Ovary (tissue), 7 donors: ENCODE measurements at regions not wholly inside any gene's neighbourhood (a gene's known extent, or its start where the extent isn't known, plus 50 kb on each side); places are given as distances from the start of the nearest gene placed in this dataset.

ENCODE experiments used
- DNase-seq, 5 donors: peaks; one replicate each; pipeline ENCODE4 v3.0.0-alpha.2; 2019 to 2020
- H3K27ac ChIP-seq, 2 donors: fragments of 200-600 bp; one replicate each; pipeline versions ENCODE4 v1.5.1 to v1.8.0; 2019 to 2022
- H3K27me3 ChIP-seq: fragments of 200-600 bp; one replicate; pipeline ENCODE4 v1.8.0; 2022
- H3K36me3 ChIP-seq: fragments of 200-600 bp; sonication (generic); one replicate; pipeline ENCODE4 v1.5.1; 2019
- H3K4me1 ChIP-seq: one replicate; pipeline ENCODE4 v1.8.1; 2013; ENCODE audit warnings: mild to moderate bottlenecking, moderate library complexity; ENCODE audit not compliant: insufficient read depth
- H3K4me3 ChIP-seq: fragments of 200-600 bp; sonication (generic); one replicate; pipeline ENCODE4 v1.5.1; 2017
- H3K9me3 ChIP-seq, 2 donors: fragments of 200-600 bp in 1 of 2; sonication (generic) in 1 of 2; one replicate each; pipeline versions ENCODE4 v1.5.1 to v1.8.1; 2013 to 2019; ENCODE audit warnings: mild to moderate bottlenecking in 1 of 2, moderate library complexity in 1 of 2
- EP300 ChIP-seq: sonication (generic); formaldehyde crosslinking; IDR thresholded peaks from one replicate; pipeline ENCODE4 v1.6.1; 2017; ENCODE audit warnings: antibody characterized with exemption
- POLR2A ChIP-seq: fragments of 450-650 bp; IDR thresholded peaks from one replicate; pipeline ENCODE4 v1.6.1; 2017; ENCODE audit warnings: antibody characterized with exemption, mild to moderate bottlenecking, moderate library complexity
- WGBS, 3 donors: extraction: QIAGEN DNeasy Blood & Tissue Kit in 1 of 3; methylation state at CpG; one replicate each; pipeline versions ENCODE4 v1.1.5 to v1.1.7; 2013 to 2017; 5-methylcytosine and 5-hydroxymethylcytosine counted together
- intact Hi-C, 4 donors: fragments of 100-400 bp; cut with DNase I; formaldehyde crosslinking; loops; one replicate each; pipeline versions ENCODE4 v1.11.0 to v1.15.1; 2022 to 2023
- TF ChIP-seq, protein P1 (sequence below), 3 donors: fragments of 450-650 bp in 2 of 3; fragments of 200-600 bp in 1 of 3; IDR thresholded peaks; one replicate each; pipeline versions ENCODE4 v1.5.1 to v1.8.0; 2016 to 2022; ENCODE audit warnings: antibody characterized with exemption in 3 of 3, mild to moderate bottlenecking in 1 of 3
- donor health status: DM: no; HTN: no; CAD: no; lungs with moderate emphysema.
- donor health status: DM: no; HTN: no; CAD: no.
- donor health status: Bipolar disorder and iron deficiency.
- donor health status: DM: no; HTN: no; CAD: no.
- donor health status: DM: yes; HTN: yes; CAD: no.

GRCh38 chr12:40502322-40502721 lies 189.9 kb upstream of the CNTN1 start:
- Histone ChIP-seq H3K4me1 (no peaks in the 10 kb centered on the region), H3K4me3 (no peak overlapping the region), H3K9me3 (no peaks in the 10 kb centered on the region), H3K27ac (no peak overlapping the region), H3K36me3 (no peaks in the 10 kb centered on the region), H3K27me3 (no peaks in the 10 kb centered on the region)
- WGBS, 3 donors: 43 to 61% (median 54%) methylated on average over 3 of the region's 3 CpGs
- no peak for TF ChIP-seq EP300
- TF ChIP-seq POLR2A: no peak
- TF ChIP-seq, protein P1, sequence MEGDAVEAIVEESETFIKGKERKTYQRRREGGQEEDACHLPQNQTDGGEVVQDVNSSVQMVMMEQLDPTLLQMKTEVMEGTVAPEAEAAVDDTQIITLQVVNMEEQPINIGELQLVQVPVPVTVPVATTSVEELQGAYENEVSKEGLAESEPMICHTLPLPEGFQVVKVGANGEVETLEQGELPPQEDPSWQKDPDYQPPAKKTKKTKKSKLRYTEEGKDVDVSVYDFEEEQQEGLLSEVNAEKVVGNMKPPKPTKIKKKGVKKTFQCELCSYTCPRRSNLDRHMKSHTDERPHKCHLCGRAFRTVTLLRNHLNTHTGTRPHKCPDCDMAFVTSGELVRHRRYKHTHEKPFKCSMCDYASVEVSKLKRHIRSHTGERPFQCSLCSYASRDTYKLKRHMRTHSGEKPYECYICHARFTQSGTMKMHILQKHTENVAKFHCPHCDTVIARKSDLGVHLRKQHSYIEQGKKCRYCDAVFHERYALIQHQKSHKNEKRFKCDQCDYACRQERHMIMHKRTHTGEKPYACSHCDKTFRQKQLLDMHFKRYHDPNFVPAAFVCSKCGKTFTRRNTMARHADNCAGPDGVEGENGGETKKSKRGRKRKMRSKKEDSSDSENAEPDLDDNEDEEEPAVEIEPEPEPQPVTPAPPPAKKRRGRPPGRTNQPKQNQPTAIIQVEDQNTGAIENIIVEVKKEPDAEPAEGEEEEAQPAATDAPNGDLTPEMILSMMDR (IDR thresholded peaks at IDR 0.05): no peak
- intact Hi-C loops: no loop called here
- no peak for DNase-seq

DNA sequence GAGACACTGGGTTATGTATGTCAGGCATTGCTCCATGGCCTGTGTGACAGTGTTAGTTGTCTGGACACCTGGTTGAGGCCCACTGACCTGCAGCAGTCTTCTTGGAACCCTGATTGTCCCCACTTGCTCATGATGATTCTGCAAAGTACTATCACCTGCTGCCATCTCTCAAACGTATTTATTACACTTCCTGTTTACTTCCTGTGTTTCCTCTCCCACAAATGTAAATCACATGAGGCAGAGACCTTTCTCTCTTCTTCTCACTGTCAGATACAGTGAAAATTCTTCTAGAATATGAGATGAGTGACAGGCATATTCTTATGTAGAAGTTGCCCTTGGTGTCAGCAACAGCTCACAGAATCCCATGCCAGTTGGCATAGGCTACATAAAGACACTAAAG lies 186.9 kb upstream of the CNTN1 start:
- no peak overlapping the region for H3K4me3 ChIP-seq
- H3K27me3 ChIP-seq: no peaks in the 10 kb centered on the region
- no peak for DNase-seq
- H3K4me1 ChIP-seq: no peaks in the 10 kb centered on the region
- TF ChIP-seq EP300 (no peak), POLR2A (no peak)
- TF ChIP-seq, protein P1 (IDR thresholded peaks at IDR 0.05): no peak
- intact Hi-C loops: no loop called here
- WGBS, 3 donors: 7 to 22% (median 22%) methylated on average over 1 of the region's 1 CpG
- H3K9me3 ChIP-seq: no peaks in the 10 kb centered on the region
- no peak overlapping the region for H3K27ac ChIP-seq
- H3K36me3 ChIP-seq: no peaks in the 10 kb centered on the region

GRCh38 chr12:40508421-40508820 lies 183.8 kb upstream of the CNTN1 start:
- TF ChIP-seq, protein P1 (IDR thresholded peaks at IDR 0.05): no peak
- TF ChIP-seq POLR2A: no peak
- no peak for TF ChIP-seq EP300
- WGBS, 3 donors: 6 to 22% (median 7%) methylated on average over 1 of the region's 1 CpG

DNA sequence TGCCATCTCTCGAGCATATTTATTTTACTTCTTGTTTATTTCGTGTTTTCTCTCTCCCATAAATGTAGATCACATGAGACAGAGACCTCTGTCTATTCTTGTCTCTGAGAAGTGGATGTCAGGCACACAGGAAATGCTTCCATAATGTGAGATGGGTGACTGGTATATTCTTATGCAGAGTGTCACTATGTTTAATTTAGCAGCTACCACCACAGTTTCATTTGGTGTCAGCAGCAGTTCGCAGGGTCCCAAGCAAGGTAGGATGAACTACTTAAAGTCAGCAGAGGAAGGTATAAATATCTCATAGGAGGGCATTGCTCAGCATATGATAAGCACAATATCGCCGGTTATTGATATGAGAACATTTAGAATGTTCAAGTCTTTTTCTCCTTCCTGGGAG lies 180.9 kb upstream of the CNTN1 start:
- no peak overlapping the region for H3K27ac ChIP-seq
- no peaks in the 10 kb centered on the region for H3K36me3 ChIP-seq
- WGBS, 3 donors: 60 to 77% (median 72%) methylated on average over 5 of the region's 5 CpGs
- no peaks in the 10 kb centered on the region for H3K27me3 ChIP-seq
- no peaks in the 10 kb centered on the region for H3K4me1 ChIP-seq
- TF ChIP-seq, protein P1 (IDR thresholded peaks at IDR 0.05): no peak
- no peak for TF ChIP-seq POLR2A
- no peak for TF ChIP-seq EP300
- DNase-seq: no peak
- intact Hi-C loops: no loop called here
- no peaks in the 10 kb centered on the region for H3K9me3 ChIP-seq
- H3K4me3 ChIP-seq: no peak overlapping the region

More at GRCh38 chr12:40508421-40508820, 183.8 kb upstream of the CNTN1 start:
- Histone ChIP-seq H3K27ac (no peak overlapping the region), H3K4me3 (no peak overlapping the region), H3K36me3 (no peaks in the 10 kb centered on the region), H3K4me1 (no peaks in the 10 kb centered on the region), H3K9me3 (no peaks in the 10 kb centered on the region), H3K27me3 (no peaks in the 10 kb centered on the region)
- intact Hi-C loops: no loop called here
- no peak for DNase-seq
